ENCODE measurements at regions not wholly inside any gene's neighbourhood (a gene's known extent, or its start where the extent isn't known, plus 50 kb on each side); places are given as distances from the start of the nearest gene placed in this dataset.

- TF ChIP-seq, protein P1, sequence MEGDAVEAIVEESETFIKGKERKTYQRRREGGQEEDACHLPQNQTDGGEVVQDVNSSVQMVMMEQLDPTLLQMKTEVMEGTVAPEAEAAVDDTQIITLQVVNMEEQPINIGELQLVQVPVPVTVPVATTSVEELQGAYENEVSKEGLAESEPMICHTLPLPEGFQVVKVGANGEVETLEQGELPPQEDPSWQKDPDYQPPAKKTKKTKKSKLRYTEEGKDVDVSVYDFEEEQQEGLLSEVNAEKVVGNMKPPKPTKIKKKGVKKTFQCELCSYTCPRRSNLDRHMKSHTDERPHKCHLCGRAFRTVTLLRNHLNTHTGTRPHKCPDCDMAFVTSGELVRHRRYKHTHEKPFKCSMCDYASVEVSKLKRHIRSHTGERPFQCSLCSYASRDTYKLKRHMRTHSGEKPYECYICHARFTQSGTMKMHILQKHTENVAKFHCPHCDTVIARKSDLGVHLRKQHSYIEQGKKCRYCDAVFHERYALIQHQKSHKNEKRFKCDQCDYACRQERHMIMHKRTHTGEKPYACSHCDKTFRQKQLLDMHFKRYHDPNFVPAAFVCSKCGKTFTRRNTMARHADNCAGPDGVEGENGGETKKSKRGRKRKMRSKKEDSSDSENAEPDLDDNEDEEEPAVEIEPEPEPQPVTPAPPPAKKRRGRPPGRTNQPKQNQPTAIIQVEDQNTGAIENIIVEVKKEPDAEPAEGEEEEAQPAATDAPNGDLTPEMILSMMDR (IDR thresholded peaks at IDR 0.05; ENCODE audit: insufficient read depth, low read length) = no peak
- TF ChIP-seq POLR2AphosphoS5 (IDR thresholded peaks at IDR 0.05; ENCODE audit: low read depth) = no peak
- no peak for TF ChIP-seq REST (IDR thresholded peaks at IDR 0.05; ENCODE audit: insufficient replicate concordance, low read depth)
These were observed 128.0 kb upstream of the GPR12 start for GRCh38 chr13:26888632-26889031.
